Stimulated activated CD4-positive, alpha-beta T cell treated with anti-CD3 and anti-CD28 coated beads, Interleukin-1b, Interleukin-23, amount 100 ng/mL, for 48 hours (primary cell): ENCODE measurements at regions not wholly inside any gene's neighbourhood (a gene's known extent, or its start where the extent isn't known, plus 50 kb on each side); places are given as distances from the start of the nearest gene placed in this dataset.

ENCODE experiments used
- DNase-seq: peaks from one replicate; pipeline ENCODE4 v3.0.0-alpha.2; 2020

DNA sequence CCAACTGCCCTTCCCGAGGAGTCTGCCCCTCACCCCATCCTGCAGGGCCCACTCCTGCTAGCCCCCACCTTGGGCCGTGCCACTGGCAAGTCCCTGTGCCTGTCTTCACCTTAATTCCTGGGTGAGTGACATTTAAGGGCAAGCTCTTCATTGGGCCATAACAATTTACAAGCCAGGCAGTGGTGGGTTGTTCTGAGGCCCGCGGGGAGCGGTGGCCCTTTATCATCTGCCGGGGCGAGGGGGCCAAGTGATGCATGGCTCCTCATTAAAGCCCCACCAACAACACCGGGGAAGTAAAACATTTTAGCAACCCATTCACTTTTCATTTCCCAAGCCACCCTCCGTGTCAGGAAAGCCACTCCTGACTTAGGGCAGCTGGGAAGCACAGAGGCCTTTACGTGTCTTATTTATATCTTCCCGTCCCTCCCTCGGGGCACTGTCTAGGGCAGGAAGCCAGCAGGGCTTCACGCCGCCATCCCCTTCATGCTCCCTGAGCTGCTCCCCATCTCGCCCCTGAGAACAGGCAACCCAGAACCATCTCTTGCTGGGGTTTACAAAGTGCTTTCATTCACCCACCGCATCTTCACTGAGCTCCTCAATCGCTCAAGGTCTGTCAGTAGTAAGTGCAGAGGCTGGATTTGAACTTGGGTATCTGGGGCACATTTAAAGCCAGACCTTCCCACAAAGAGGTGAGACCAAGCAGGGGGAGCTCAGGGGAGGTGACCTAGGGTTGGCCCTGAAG, 55.5 kb upstream of the CCDC167 start:
- DNase-seq: no peak

DNA sequence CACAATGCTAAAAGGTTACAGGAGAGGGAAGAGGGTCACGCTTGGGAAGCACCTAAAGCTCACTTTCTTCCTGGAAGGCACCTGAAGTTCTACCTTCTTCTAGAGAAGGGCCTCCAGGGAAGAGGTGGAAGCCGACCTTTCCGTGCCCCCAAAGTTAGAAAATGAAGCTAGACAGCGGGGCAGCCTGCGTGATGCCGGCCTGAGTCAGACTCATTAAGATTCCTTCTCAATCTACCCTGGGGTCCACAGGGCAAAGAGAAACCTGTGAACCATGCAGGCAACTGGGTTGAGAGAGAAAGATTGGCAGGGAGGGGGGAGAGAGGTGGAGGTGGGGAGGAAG, 54.8 kb upstream of the CCDC167 start:
- no peak for DNase-seq

DNA sequence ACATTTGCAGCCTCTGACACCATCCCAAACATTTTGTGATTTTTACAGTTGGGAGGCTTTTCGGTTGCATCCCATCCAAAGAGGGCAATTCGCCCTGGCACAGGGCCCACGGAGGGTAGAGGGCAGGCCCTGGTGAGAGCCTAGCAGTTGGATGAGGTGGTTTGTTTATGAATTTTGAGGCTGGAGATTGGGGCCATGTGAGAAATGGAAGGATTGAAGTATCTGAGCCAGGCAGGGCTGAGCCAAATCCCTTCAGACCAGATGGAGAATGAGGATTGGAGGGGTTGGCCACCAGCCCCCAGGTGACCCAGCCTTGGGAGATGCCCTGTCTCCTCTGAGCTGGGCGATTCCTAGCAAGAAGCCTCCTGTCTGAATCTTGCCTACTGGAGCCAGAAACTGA, 52.6 kb upstream of the CCDC167 start:
- DNase-seq: no peak

DNA sequence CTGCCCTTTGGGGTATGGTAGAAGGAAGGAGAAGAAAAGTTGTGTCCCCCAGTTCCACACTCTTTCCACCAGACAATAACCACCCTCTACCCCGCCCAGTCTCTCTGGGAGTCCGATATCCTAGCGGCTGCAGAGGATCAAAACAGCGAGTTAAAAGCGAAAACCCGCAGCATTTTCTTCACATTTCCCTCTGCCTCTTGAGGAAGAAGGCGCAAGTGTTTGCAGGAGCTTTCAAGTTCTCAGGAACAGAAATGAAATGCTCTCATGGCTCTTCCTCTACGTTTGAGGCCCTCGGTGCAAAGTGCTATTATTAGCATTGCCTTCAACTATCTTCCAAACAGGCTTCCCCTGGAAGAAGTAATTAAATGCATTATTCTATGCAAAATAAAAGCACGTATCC, 52.2 kb upstream of the CCDC167 start:
- no peak for DNase-seq

DNA sequence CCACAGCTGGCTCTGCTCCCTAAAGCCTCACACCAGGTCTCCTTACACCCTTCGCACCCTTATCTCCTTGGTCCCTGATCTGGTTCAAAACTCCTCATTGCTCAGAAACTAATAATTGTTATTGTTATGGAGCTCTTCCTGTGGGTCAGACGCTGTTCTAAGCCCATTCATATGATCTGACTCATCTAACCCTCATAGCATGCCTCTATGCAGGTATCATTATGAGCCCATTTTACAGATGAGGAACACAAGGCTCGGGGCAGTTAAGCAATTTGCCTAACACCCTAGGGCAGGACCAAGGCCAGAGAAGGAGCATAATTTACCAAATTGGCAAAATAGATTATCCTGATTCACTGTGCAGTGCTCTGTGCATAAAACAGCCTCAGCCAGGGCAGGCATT, 51.8 kb upstream of the CCDC167 start:
- DNase-seq: no peak

DNA sequence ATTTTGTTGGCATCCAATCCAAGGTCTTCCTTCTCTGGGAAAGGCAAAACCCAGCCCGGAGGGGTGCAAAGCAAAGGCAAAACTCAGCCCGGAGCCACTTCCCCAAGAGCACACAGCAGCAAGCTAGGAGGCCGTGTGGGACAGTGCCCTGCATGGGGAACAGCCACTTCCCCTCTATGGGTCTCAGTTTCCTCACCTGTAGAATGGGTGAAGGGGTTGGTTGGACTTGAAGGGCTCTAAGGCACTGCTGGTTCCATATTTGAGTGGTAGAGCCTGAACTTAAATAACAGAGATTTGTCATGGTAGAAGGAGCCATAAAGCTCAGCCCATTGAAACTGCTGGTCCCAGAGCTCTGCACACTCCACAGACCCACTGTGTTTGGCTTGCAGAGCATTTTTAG, 51.3 kb upstream of the CCDC167 start:
- DNase-seq: no peak

DNA sequence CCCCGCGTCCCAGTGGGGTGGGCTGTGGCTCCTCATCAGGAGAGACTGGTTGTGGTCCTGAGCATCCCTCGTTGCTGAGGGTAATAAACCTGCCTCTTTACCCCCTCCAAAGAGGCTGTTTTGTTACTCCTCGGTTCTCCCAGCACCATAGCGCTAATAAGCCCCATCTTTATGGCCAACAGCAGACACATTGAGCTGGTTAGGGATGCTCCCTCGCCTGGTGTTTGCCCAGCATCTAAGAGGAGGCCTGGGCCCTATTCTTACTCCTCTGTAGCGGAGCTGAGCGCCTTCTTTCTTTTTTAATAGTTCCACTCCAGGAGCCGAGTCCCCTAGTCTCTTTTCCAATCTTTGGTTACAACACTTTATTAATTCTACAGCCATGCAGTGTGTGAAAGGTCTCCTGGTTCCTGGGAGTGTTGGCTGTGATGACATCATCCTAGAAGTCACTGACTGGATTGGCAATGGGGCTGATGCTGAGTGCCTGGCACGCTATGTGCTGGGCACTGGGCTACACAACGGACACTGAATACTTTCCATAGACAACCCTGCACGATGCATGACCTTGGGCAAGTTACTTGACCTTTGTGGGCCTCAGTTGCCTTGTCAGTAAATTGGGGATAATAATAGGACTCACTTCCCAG, 50.6 kb upstream of the CCDC167 start:
- no peak for DNase-seq

DNA sequence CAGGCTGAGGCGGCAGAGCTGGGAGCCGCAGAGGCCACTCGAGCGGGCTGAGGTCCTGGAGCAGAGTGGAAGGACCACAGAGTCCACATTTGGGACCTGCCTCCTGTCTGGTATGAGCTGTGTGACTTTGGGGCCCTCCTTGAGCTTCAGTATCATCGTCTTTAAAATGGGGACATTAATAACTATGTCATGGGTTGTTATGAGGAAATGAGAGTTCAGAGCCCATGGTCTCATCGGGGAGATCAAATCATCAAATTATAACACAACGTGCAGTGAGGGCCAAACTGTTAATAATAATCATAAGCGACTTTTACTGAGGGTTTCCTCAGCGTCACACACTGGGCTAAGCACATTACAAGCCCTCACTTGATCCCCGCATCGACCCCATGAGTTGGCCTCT, 49.9 kb upstream of the CCDC167 start:
- DNase-seq: no peak
